CD4-positive, alpha-beta T cell treated with Interleukin-2 at 100 ng/mL for 4 hours (primary cell): ENCODE measurements at regions not wholly inside any gene's neighbourhood (a gene's known extent, or its start where the extent isn't known, plus 50 kb on each side); places are given as distances from the start of the nearest gene placed in this dataset.

ENCODE experiments used
- DNase-seq: peaks from one replicate; pipeline ENCODE4 v3.0.0-alpha.2; 2020; ENCODE audit warnings: low spot score

GRCh38 chr5:19352120-19352519 is 635.9 kb downstream of the CDH18 start:
- no peak for DNase-seq

- no peak for DNase-seq
Observed at GRCh38 chr5:19369048-19369447, 619.0 kb downstream of the CDH18 start.

GRCh38 chr5:19369561-19369960 is 618.4 kb downstream of the CDH18 start:
- DNase-seq, result no peak

GRCh38 chr5:19370655-19371386 is 617.2 kb downstream of the CDH18 start:
- DNase-seq, result no peak

GRCh38 chr5:19388391-19388790 is 599.6 kb downstream of the CDH18 start:
- DNase-seq, result no peak

- no peak for DNase-seq
Observed at GRCh38 chr5:19401032-19401431, 587.0 kb downstream of the CDH18 start.

- DNase-seq, result no peak
Observed at GRCh38 chr5:19406576-19407365, 581.2 kb downstream of the CDH18 start.

- no peak for DNase-seq
Observed at GRCh38 chr5:19408149-19408548, 579.9 kb downstream of the CDH18 start.

GRCh38 chr5:19411936-19412335 is 576.1 kb downstream of the CDH18 start:
- DNase-seq, result no peak
